CD4-positive, alpha-beta T cell (primary cell): ENCODE measurements at regions not wholly inside any gene's neighbourhood (a gene's known extent, or its start where the extent isn't known, plus 50 kb on each side); places are given as distances from the start of the nearest gene placed in this dataset.

Experiments used
- ATAC-seq: fragments of 200-7000 bp; cut with Tn5 transposase; one replicate; pipeline ENCODE4 v1.10.0; 2022; ENCODE audit warnings: mild to moderate bottlenecking; ENCODE audit not compliant: poor library complexity
- CTCF ChIA-PET: fragments of 350-600 bp; sonication (Branson Sonifier 250); formaldehyde crosslinking; loops from one replicate; lab custom pipeline; 2021; ENCODE audit warnings: antibody characterized with exemption, inconsistent platforms; lab: Charles Lee
- POLR2A ChIA-PET: fragments of 350-600 bp; sonication (Branson Sonifier 250); formaldehyde crosslinking; loops from one replicate; lab custom pipeline; 2021; ENCODE audit warnings: antibody characterized with exemption, inconsistent platforms; lab: Charles Lee
- DNase-seq, 14 experiments: peaks; one replicate each; pipeline ENCODE4 v3.0.0-alpha.2; 2013 to 2020; ENCODE audit warnings: mixed read lengths in 2 of 14
- H3K27ac ChIP-seq, 2 donors: one replicate each; pipeline versions ENCODE4 v1.5.1 to v1.7.0; 2013; ENCODE audit warnings: low read length in 2 of 2, low read depth in 1 of 2, mild to moderate bottlenecking in 1 of 2
- H3K27me3 ChIP-seq, 2 experiments: 1 replicate in 1 of 2; 2 replicates in 1 of 2; pipeline versions ENCODE4 v1.6.1 to v1.7.0; 2013; ENCODE audit warnings: low read length in 2 of 2, control low read depth in 1 of 2, mild to moderate bottlenecking in 1 of 2, moderate library complexity in 1 of 2; ENCODE audit not compliant: insufficient read depth in 2 of 2, control insufficient read depth in 1 of 2
- H3K36me3 ChIP-seq: one replicate; pipeline ENCODE4 v1.6.1; 2013; ENCODE audit warnings: low read length, control low read depth; ENCODE audit not compliant: insufficient read depth
- H3K4me1 ChIP-seq: one replicate; pipeline ENCODE4 v1.6.1; 2013; ENCODE audit warnings: low read length, control low read depth; ENCODE audit not compliant: insufficient read depth
- H3K4me3 ChIP-seq: one replicate; pipeline ENCODE4 v1.5.1; 2013; ENCODE audit warnings: mild to moderate bottlenecking, low read length, moderate library complexity
- H3K9me3 ChIP-seq, 2 experiments: 1 replicate in 1 of 2; 2 replicates in 1 of 2; pipeline versions ENCODE4 v1.6.1 to v1.7.0; 2013; ENCODE audit warnings: low read length in 2 of 2, mild to moderate bottlenecking in 2 of 2, control low read depth in 1 of 2, moderate library complexity in 1 of 2; ENCODE audit not compliant: control insufficient read depth in 1 of 2, insufficient read depth in 1 of 2
- H3K27ac Mint-ChIP-seq: one replicate; pipeline ENCODE4 v1.8.0; 2020; ENCODE audit warnings: mixed read lengths
- H3K27me3 Mint-ChIP-seq: one replicate; pipeline ENCODE4 v1.8.0; 2021; ENCODE audit warnings: mixed read lengths
- H3K36me3 Mint-ChIP-seq: one replicate; pipeline ENCODE4 v1.8.0; 2021; ENCODE audit warnings: low read depth, mixed read lengths
- H3K4me1 Mint-ChIP-seq: one replicate; pipeline ENCODE4 v1.8.0; 2021; ENCODE audit warnings: low read depth, mixed read lengths
- H3K4me3 Mint-ChIP-seq: one replicate; pipeline ENCODE4 v1.8.0; 2020; ENCODE audit warnings: mild to moderate bottlenecking, mixed read lengths
- H3K9me3 Mint-ChIP-seq: one replicate; pipeline ENCODE4 v1.8.0; 2020; ENCODE audit warnings: mixed read lengths
- intact Hi-C, 2 experiments: fragments of 100-400 bp; cut with DNase I in 1 of 2; cut with micrococcal nuclease in 1 of 2; formaldehyde crosslinking; loops; one replicate each; pipeline versions ENCODE4 v1.15.1 to v1.9.0; 2023 to 2025; cut with DNase I, micrococcal nuclease
- TF ChIP-seq, protein P1 (sequence below): fragments of 200-600 bp; IDR thresholded peaks from one replicate; pipeline ENCODE4 v1.8.0; 2022; ENCODE audit warnings: antibody characterized with exemption, mild to moderate bottlenecking

DNA sequence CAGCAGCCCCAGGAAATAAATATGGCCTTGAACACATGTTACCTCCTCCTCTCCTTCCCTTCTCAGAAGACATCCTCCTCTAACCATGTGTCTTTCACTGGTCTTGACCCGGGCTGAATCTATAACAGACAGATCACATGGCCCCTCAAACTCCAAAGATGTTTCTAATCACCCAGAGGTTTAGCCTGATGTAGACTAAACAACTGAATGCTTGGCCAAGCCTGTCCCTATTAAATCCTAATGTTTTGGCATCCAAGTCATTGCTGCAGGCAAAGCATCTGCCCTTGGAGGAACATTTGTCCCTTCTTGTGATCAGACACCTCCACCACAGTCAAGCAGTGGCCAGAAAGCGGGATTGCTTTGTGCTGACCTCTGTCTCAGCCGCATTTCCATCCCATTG lies 65.5 kb downstream of the ANKRD60 start:
- no peaks in the 10 kb centered on the region for H3K4me1 ChIP-seq
- H3K27ac Mint-ChIP-seq = no peak overlapping the region
- DNase-seq = no peak
- no peaks in the 10 kb centered on the region for H3K36me3 ChIP-seq
- H3K27ac ChIP-seq = no peak overlapping the region
- peaks cover 3% of the 10 kb centered on the region for H3K27me3 Mint-ChIP-seq
- H3K9me3 Mint-ChIP-seq = no peaks in the 10 kb centered on the region
- TF ChIP-seq, protein P1, sequence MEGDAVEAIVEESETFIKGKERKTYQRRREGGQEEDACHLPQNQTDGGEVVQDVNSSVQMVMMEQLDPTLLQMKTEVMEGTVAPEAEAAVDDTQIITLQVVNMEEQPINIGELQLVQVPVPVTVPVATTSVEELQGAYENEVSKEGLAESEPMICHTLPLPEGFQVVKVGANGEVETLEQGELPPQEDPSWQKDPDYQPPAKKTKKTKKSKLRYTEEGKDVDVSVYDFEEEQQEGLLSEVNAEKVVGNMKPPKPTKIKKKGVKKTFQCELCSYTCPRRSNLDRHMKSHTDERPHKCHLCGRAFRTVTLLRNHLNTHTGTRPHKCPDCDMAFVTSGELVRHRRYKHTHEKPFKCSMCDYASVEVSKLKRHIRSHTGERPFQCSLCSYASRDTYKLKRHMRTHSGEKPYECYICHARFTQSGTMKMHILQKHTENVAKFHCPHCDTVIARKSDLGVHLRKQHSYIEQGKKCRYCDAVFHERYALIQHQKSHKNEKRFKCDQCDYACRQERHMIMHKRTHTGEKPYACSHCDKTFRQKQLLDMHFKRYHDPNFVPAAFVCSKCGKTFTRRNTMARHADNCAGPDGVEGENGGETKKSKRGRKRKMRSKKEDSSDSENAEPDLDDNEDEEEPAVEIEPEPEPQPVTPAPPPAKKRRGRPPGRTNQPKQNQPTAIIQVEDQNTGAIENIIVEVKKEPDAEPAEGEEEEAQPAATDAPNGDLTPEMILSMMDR = no peak
- H3K4me3 Mint-ChIP-seq = no peak overlapping the region
- no peaks in the 10 kb centered on the region for H3K4me1 Mint-ChIP-seq
- ChIA-PET POLR2A (no interaction called here), CTCF (no interaction called here)
- H3K36me3 Mint-ChIP-seq = no peaks in the 10 kb centered on the region
- no peaks in the 10 kb centered on the region for H3K27me3 ChIP-seq
- H3K4me3 ChIP-seq = no peak overlapping the region
- H3K9me3 ChIP-seq = no peaks in the 10 kb centered on the region
- intact Hi-C loops = no loop called here
- no peak for ATAC-seq

DNA sequence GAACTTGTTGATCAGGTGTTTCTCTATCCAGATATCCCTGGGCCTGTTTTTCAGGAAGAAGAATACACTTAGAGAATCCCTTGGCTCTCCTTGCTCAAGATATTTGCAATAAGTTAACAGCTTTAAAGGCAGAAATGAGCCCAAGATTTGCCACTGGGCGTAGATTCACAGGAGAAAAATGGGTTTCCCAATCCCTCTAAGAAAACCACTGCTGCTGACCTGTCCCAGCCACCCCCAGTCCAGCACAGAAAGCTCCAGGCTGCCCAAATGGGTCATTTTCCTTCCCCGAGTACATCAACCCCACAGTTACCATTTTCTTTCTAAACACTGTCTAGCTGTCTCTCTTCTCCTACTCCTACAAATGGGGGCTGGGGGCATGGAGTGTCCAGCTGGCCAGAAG lies 67.3 kb downstream of the ANKRD60 start:
- no peak overlapping the region for H3K27ac ChIP-seq
- TF ChIP-seq, protein P1 = no peak
- H3K4me1 Mint-ChIP-seq = no peaks in the 10 kb centered on the region
- CTCF ChIA-PET = no interaction called here
- H3K9me3 ChIP-seq = no peaks in the 10 kb centered on the region
- H3K27me3 Mint-ChIP-seq = peaks cover 3% of the 10 kb centered on the region
- H3K9me3 Mint-ChIP-seq = no peaks in the 10 kb centered on the region
- H3K4me1 ChIP-seq = no peaks in the 10 kb centered on the region
- ATAC-seq = no peak
- H3K36me3 Mint-ChIP-seq = no peaks in the 10 kb centered on the region
- intact Hi-C loops = no loop called here
- H3K27ac Mint-ChIP-seq = no peak overlapping the region
- H3K4me3 ChIP-seq = no peak overlapping the region
- no peaks in the 10 kb centered on the region for H3K36me3 ChIP-seq
- H3K27me3 ChIP-seq = no peaks in the 10 kb centered on the region
- DNase-seq = no peak
- POLR2A ChIA-PET = no interaction called here
- H3K4me3 Mint-ChIP-seq = no peak overlapping the region

DNA sequence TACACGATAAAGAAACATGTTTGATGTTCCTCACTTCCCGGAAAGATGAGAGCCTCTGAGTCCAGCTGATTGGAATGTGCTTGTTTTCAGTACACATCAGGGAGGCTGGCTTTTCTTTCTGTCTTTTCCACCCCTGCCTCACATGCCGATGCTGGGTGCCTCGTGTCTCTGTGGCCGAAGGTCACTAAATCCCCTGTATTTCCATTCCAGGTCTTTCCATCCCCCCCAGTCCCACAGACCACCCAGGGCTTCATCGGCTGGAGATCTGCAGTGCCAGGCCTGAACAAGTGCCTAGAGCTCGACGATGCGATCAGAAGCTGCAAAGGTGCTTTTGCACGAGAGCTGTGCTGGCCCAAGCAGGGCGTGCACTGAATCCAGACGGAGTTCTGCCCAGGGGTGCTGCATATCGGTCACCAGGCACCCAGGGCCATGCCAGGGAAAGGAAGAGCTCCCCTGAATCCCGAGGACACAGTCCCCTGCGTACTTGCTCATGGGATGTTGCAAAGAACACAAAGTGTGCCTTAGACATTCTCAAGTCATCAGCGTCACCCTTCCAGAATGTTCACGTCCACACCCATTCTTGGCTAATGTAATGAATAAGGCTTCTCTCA lies 67.9 kb downstream of the ANKRD60 start:
- ChIA-PET POLR2A (no interaction called here), CTCF (no interaction called here)
- DNase-seq (no peak), ATAC-seq (no peak)
- H3K36me3 ChIP-seq = no peaks in the 10 kb centered on the region
- Mint-ChIP-seq H3K4me3 (no peak overlapping the region), H3K27me3 (peaks cover 8% of the 10 kb centered on the region), H3K27ac (no peak overlapping the region), H3K36me3 (no peaks in the 10 kb centered on the region), H3K9me3 (no peaks in the 10 kb centered on the region), H3K4me1 (no peaks in the 10 kb centered on the region)
- intact Hi-C loops = no loop called here
- no peaks in the 10 kb centered on the region for H3K4me1 ChIP-seq
- no peaks in the 10 kb centered on the region for H3K9me3 ChIP-seq
- no peaks in the 10 kb centered on the region for H3K27me3 ChIP-seq
- H3K27ac ChIP-seq = no peak overlapping the region
- H3K4me3 ChIP-seq = no peak overlapping the region
- TF ChIP-seq, protein P1 = no peak
